SH-SY5Y (cell line): ENCODE measurements at regions not wholly inside any gene's neighbourhood (a gene's known extent, or its start where the extent isn't known, plus 50 kb on each side); places are given as distances from the start of the nearest gene placed in this dataset.

Source experiments
- GATA2 ChIP-seq: IDR thresholded peaks from 2 replicates; pipeline ENCODE4 v1.6.1; 2011; ENCODE audit warnings: mild to moderate bottlenecking, low read depth, low read length
- GATA3 ChIP-seq: IDR thresholded peaks from 2 replicates; pipeline ENCODE4 v1.6.1; 2011; ENCODE audit warnings: low read depth, mild to moderate bottlenecking, low read length, moderate library complexity

DNA sequence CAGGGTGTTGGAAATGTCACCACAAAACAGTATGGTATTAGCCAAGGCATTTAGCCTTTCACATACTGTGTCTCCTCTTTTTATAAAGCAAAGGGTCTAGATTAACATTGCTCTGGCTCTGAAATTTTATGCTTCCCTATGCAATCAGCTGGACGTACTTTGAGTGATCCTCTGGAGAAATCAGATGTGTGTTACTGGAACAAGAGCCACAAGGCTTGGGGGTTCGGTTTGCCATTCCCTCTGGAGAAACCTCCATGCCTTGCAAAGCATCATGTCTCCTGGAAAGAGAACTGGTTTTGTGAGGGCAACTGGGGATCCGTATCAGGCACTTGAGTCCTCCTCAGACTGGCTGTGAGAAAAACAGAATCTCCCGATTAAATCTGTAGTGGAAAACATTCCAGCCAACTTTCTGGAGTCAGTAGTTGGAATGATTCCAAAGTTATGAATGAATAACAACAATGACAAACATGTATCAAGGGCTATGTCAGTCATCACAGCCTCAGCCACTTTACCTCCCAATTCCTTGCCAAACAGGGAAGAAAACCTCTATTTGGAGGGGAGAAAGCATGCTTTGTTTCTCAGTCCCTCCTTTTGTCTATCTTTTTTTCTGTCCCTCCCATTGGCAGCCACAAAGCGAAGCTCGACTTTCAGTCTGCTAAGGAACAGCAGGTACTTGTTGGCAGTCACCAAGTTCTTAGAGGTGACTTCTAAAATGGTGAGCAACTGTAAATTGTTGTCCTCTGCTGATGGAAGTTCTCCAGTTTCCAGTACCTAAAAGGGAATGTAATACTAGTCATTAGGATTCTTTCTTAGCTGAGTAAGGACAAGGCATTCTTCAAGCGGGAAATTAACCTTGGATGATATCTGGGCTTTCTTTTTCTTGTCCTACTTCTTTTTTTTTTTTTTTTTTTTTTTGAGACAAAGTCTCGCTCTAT lies 864.8 kb upstream of the AUTS2 start:
- TF ChIP-seq GATA3 (no peak), GATA2 (no peak)

- TF ChIP-seq GATA2 (no peak), GATA3 (no peak)
These were observed 863.8 kb upstream of the AUTS2 start for GRCh38 chr7:68734431-68734830.

- TF ChIP-seq GATA3 (no peak), GATA2 (no peak)
These were observed 859.0 kb upstream of the AUTS2 start for GRCh38 chr7:68739306-68739705.

GRCh38 chr7:68744036-68744435 lies 854.2 kb upstream of the AUTS2 start:
- TF ChIP-seq GATA3 = no peak
- TF ChIP-seq GATA2 = no peak

DNA sequence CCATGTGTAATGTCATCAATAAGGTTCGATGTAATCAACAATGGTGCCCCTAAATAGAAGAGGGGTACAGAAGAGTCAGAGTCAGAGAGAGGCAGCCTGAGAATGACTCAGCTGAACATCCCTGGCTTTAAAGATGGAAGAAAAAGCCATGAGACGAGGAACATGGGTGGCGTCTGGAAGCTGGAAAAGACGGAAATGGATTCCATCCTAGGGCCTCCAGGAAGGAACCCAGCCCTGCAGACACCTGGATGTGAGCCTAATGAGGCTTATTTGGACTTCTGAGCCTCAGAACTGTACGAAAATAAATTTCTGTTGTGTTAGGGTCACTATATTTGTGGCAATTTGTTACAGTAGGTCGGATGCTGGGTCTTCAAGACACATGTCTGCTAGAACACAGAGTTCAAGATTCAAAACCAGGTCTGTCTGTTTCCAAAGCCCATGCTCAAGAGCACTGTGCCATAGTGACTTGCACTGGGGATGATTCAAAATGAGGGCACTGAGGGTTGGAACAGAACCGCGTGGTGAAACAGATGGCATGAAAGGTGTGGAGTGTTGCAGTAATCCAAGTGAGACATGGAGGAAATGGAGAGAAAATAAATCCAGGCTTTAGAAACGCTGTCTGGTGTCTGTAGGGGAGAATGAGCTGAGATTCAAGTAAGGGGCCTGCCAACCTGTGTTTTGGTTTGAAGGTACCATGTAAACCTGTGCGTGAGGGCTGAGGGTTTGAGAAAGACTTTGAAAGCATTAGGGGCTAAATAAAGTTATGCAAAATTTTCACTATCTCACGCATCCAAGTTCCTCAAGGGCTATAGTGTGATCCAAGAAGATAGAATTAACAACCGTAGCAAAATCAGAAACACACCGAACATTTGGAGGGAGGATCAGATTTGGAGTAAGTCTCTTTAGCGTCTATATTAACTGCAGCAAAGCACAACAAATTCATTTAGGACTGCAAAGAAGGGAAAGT lies 849.1 kb upstream of the AUTS2 start:
- TF ChIP-seq GATA3 = no peak
- TF ChIP-seq GATA2 = no peak

- TF ChIP-seq GATA2 = no peak
- no peak for TF ChIP-seq GATA3
These were observed 845.6 kb upstream of the AUTS2 start for GRCh38 chr7:68752485-68753178.

- TF ChIP-seq GATA3 = no peak
- TF ChIP-seq GATA2 = no peak
These were observed 843.9 kb upstream of the AUTS2 start for GRCh38 chr7:68754414-68754813.

DNA sequence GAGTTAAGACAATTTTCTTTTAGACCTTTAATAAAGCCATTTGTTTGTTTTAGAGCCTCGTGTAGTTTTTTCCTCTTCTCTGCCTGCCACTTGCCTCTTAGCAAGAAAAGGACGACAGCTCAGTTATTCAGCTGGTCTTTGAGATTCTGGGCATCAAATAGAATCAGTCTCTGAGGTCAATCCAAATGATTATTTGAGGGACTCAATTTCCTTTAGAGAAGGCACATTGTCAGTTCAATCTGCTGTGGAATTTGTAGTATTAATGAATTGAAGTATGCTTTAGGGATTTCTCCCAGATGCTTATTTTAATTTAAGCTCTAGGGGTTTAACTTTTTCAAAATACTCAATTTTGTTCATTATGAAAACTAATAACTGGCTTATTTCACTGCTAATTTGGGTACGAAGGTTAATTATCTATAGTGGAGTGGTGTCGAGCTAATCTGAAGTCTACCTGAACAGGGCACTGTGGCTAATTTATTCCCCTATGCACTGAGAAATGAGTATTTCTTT lies 841.2 kb upstream of the AUTS2 start:
- TF ChIP-seq GATA2 (no peak), GATA3 (no peak)

DNA sequence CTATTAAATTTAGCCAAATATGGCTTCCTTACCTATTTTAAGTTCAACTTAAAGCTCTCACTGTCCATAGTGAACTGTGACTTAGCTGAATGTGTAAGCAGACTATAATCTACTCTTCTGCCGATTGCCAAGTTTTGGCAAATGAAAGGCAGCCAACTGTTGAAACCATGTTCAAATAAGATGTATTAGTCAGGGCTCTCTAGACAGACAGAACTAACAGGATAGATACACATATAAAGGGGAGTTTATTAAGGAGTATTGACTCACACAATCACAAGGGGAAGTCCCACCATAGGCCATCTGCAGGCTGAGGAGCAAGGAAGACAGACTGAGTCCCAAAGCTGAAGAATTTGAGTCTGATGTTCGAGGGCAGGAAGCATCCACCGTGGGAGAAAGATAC lies 837.7 kb upstream of the AUTS2 start:
- TF ChIP-seq GATA2 (no peak), GATA3 (no peak)

DNA sequence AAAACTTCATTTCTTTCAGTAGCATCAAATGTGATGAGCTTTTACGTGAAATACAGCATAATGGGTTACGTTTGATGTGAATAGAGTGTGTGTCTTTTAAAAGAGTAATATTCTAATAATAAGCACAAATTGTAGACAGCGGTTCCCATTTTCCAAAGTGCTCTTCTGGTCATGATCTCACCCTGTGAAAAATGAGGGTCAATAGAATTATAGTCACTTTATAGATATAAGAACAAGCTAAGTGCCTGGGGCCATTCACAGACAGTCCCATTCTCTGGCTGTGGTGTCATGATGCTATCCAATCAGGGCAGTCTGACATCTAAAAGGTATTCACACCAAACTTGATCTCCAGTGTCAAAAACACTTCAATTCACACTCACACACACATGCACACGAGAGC lies 830.8 kb upstream of the AUTS2 start:
- no peak for TF ChIP-seq GATA2
- no peak for TF ChIP-seq GATA3

DNA sequence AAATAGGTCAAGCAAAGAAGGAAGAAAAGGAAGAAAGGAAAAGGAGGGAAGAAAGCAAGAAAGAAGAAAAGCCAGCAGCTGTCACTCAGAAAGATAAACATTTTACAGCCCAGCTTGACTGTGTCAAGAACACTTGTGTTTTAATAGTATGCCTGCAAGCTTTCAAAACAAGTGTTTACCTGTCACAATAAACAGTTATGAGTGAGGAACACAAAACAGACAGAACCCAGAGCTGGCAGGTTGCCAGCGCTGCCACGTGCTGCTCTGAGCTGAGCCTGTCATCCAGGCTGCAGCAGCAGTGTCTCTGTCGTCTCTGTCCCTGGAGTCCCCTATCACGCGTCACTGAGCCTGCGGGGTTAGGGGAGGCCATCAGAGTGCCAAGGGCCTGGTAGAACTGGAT lies 827.6 kb upstream of the AUTS2 start:
- TF ChIP-seq GATA2 = peak; percentile 61
- TF ChIP-seq GATA3 = no peak

DNA sequence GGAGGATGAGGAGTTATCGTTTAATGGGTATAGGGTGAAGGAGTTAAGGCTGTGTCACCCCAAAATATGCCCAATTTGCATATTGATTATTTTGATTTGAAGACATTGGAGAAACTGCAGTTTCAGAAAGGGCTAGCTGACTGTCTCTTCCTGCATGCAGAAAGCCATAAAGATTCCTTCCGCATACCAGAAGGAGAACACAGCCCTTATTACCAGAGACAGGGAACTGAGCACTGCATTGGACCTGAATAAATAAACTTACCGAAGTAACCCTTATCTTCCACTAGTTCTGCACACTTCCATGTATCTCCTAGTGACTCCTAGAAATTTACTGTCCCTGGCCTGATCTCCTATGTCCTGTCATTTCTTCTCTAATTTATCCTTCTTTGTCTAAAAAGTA lies 821.9 kb upstream of the AUTS2 start:
- TF ChIP-seq GATA3 (no peak), GATA2 (no peak)

- TF ChIP-seq GATA2 = no peak
- no peak for TF ChIP-seq GATA3
These were observed 814.6 kb upstream of the AUTS2 start for GRCh38 chr7:68783684-68784083.

- TF ChIP-seq GATA3 (no peak), GATA2 (no peak)
These were observed 813.2 kb upstream of the AUTS2 start for GRCh38 chr7:68785036-68785435.

DNA sequence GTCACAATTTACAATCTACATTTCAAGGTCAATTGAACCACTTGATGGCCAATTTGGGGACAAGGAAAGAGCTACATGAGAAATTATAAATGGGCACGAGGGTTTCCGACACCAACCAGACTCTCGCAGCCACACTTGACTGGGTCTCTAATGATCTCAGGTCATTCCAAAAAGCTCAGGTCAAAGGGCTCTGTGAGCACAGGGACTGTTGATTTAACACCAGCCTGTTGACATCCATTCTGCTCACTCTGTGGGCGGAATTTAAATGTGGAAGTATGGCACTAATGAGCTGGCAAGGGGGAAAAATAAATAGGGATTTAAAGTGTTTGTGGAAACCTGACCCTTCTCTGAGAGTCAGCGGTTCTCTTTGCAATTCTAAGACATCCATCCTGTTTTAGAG lies 810.7 kb upstream of the AUTS2 start:
- TF ChIP-seq GATA3 = no peak
- TF ChIP-seq GATA2 = no peak
